HFFc6 (cell line): ENCODE measurements at regions not wholly inside any gene's neighbourhood (a gene's known extent, or its start where the extent isn't known, plus 50 kb on each side); places are given as distances from the start of the nearest gene placed in this dataset.

Experiments
- DNase-seq: peaks from one replicate; pipeline ENCODE4 v3.0.0-alpha.2; 2018
- H3K27ac Mint-ChIP-seq: 2 replicates; pipeline ENCODE4 v1.8.0; 2020; ENCODE audit warnings: mild to moderate bottlenecking, mixed read lengths
- H3K27me3 Mint-ChIP-seq: 2 replicates; pipeline ENCODE4 v1.8.0; 2021; ENCODE audit warnings: mild to moderate bottlenecking, moderate library complexity, mixed read lengths; ENCODE audit not compliant: insufficient read depth
- H3K36me3 Mint-ChIP-seq: 2 replicates; pipeline ENCODE4 v1.8.0; 2021; ENCODE audit warnings: low read depth, mixed read lengths
- H3K4me1 Mint-ChIP-seq: 2 replicates; pipeline ENCODE4 v1.8.0; 2020; ENCODE audit warnings: low read depth, mixed read lengths
- H3K4me3 Mint-ChIP-seq: 2 replicates; pipeline ENCODE4 v1.8.0; 2020; ENCODE audit warnings: mild to moderate bottlenecking, moderate library complexity, mixed read lengths
- H3K9me3 Mint-ChIP-seq: 2 replicates; pipeline ENCODE4 v1.8.0; 2020; ENCODE audit warnings: mild to moderate bottlenecking, mixed read lengths
- CTCF ChIP-seq: fragments of 200-600 bp; sonication (generic); IDR thresholded peaks from 2 replicates; pipeline ENCODE4 v1.5.0; 2021; ENCODE audit warnings: antibody characterized with exemption, mild to moderate bottlenecking

GRCh38 chr10:33945051-33945450, 610.6 kb upstream of the NRP1 start:
- DNase-seq, result no peak
- Mint-ChIP-seq H3K4me1 (no peaks in the 10 kb centered on the region), H3K36me3 (no peaks in the 10 kb centered on the region; the same call in 1 of the 2 replicates), H3K27me3 (peaks cover 19% of the 10 kb centered on the region), H3K27ac (no peak overlapping the region), H3K4me3 (no peak overlapping the region), H3K9me3 (no peaks in the 10 kb centered on the region)
- TF ChIP-seq CTCF, result no peak

- no peak for TF ChIP-seq CTCF
- Mint-ChIP-seq H3K27me3 (peaks cover 31% of the 10 kb centered on the region), H3K36me3 (no peaks in the 10 kb centered on the region; the same call in 1 of the 2 replicates), H3K9me3 (no peaks in the 10 kb centered on the region), H3K4me1 (no peaks in the 10 kb centered on the region), H3K27ac (no peak overlapping the region), H3K4me3 (no peak overlapping the region)
- DNase-seq, result no peak
These were observed 608.0 kb upstream of the NRP1 start for GRCh38 chr10:33942508-33942907.

- no peak for TF ChIP-seq CTCF
- no peak for DNase-seq
- Mint-ChIP-seq H3K27me3 (peaks cover 31% of the 10 kb centered on the region), H3K4me1 (no peaks in the 10 kb centered on the region), H3K27ac (no peak overlapping the region), H3K9me3 (no peaks in the 10 kb centered on the region), H3K4me3 (no peak overlapping the region), H3K36me3 (no peaks in the 10 kb centered on the region)
These were observed 605.4 kb upstream of the NRP1 start for GRCh38 chr10:33939892-33940291.

- TF ChIP-seq CTCF, result no peak
- Mint-ChIP-seq H3K27ac (no peak overlapping the region), H3K27me3 (peaks cover 29% of the 10 kb centered on the region), H3K4me1 (no peaks in the 10 kb centered on the region), H3K4me3 (no peak overlapping the region), H3K36me3 (no peaks in the 10 kb centered on the region), H3K9me3 (no peaks in the 10 kb centered on the region)
- DNase-seq, result no peak
These were observed 604.9 kb upstream of the NRP1 start for GRCh38 chr10:33939410-33939809.

GRCh38 chr10:33938001-33938400, 603.5 kb upstream of the NRP1 start:
- no peak overlapping the region for H3K4me3 Mint-ChIP-seq
- H3K27me3 Mint-ChIP-seq, result peaks cover 31% of the 10 kb centered on the region
- H3K9me3 Mint-ChIP-seq, result no peaks in the 10 kb centered on the region
- no peak for DNase-seq
- H3K4me1 Mint-ChIP-seq, result no peaks in the 10 kb centered on the region
- H3K27ac Mint-ChIP-seq, result no peak overlapping the region
- no peaks in the 10 kb centered on the region for H3K36me3 Mint-ChIP-seq
- TF ChIP-seq CTCF, result no peak
